Cerebellar cortex (tissue), 1 donor: ENCODE measurements at regions not wholly inside any gene's neighbourhood (a gene's known extent, or its start where the extent isn't known, plus 50 kb on each side); places are given as distances from the start of the nearest gene placed in this dataset.
A peak's percentile ranks its signal among the peaks of the same experiment; 100 is the strongest.
"Not testable (repeated sequence)": the region's sequence is repeated elsewhere in the genome, so short reads cannot be mapped to it uniquely, and the experiment has no call there.

Experiments used
- DNase-seq: peaks from one replicate; pipeline ENCODE4 v3.0.0-alpha.2; 2015; ENCODE audit warnings: low spot score

DNA sequence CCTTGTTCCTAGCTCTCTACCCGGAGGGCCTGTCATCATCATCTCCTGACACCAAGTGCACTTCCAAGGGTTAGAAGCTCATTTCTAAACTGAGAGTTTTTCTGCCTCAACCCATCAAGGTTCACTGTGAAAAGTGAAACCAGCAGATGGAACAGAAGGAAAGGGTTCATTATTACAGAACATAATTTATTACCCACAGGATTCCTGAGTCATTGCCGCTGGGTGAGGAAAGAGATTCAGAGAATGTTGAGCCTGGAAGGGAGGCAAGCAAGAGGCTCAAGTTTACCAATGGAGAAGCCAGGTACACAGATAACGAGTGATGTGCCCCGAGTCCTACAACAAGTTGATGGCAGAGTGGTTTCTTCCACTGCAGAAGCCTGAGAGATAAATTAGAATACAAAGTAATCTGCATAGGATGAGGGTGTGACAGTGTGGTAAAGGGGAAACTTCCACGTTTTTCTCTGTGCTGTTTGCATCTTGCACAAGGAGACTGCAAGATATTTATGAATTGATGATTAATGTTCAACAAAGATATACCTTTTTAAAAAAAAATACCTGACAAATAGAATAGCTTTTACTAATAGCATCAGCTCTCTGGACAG, 80.5 kb upstream of the SETMAR start:
- DNase-seq: no peak

DNA sequence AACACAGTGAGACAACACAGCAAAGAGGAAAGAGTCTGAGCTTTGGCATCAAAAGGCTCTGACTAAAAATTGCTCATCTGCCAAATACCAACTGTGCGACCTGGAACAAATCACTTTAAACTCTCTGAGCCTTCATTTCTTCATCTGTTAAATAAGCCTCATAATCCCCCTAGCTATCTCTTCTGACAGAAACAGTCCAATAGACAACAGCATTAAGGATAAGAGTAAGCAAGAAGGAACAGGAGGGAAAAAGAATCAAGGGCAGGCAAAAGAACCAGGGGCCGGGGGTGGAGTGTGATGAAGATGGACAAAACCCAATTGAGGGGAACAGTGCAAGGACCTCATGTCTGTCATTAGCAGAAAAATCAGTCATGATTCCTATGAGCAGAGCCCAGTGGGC, 79.4 kb upstream of the SETMAR start:
- peak; percentile 9 for DNase-seq

DNA sequence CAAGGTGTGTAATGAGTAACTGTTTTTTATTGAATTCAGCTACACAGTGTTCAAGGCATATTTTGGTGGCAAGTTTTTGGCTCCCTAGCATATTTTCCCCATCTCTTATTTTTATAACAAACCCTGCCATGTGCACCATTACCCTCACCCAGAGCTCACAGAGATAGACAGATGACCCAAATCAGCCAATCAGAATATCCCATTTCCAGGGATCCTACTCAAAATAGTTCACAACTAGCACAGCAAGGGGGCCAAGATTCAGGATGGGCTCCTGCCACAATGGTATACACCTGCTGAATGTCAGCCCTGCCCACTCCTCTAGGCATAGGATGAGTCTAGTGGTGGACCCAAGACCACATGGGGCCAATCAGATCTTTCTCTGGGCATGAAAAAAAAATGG, 78.8 kb upstream of the SETMAR start:
- no peak for DNase-seq

DNA sequence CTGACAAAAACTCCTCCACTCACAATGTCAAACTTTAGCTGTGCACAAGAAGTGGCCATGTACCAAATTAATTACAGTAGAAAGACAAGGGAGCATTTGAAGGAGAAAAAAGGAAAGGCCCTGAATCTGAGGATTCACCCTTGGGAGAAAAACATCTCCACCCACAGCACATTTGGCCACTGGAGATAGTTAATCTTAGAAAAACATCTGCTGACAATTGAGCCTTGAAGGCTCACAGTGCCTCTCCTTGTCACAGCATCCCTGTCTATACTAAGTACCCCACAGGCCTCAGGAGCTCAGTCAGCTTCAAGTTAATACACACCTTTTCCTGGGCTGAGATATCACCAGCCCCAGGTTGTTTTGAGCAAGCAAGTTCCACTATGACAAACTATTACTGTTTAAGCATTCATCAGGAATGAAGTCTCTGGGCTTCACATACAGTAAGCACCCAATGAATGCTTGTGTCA, 78.1 kb upstream of the SETMAR start:
- no peak for DNase-seq

DNA sequence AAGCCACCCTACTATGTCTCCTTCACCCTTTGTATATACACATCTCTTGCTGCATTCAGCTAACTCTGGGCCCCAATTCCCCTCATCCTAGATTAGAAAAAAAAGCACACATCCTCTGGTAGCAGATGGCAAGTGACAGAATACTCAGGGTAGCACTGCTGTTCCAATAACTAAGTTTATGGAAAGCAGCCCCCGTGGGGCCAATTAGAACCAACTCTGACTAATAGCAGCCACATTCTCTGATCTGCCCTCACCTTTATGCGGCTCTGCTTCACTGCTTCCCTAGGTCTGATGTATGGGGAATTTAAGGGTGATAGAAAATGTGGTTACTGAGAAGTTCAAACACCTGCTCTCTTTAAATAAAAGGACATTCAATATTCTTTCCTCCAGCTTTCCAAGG, 74.9 kb upstream of the SETMAR start:
- DNase-seq: no peak

DNA sequence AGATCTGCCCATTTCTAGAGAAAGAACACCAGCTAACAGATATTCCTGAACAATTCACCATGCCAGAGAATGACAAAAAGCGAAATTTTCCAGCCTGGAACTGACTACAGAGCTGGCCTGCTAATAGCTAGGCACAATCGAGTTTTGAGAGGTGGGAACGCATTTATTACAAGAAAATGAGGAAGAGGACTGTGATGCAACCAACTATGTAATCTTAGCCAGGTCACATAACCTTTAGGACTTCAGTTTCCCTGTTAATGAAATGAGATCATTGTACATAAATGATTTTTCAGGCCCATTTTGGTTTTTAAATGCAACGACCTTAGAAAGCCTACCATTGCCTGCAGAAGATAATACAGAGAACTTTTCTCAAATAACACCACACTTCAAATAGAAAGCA, 72.1 kb upstream of the SETMAR start:
- DNase-seq: no peak

DNA sequence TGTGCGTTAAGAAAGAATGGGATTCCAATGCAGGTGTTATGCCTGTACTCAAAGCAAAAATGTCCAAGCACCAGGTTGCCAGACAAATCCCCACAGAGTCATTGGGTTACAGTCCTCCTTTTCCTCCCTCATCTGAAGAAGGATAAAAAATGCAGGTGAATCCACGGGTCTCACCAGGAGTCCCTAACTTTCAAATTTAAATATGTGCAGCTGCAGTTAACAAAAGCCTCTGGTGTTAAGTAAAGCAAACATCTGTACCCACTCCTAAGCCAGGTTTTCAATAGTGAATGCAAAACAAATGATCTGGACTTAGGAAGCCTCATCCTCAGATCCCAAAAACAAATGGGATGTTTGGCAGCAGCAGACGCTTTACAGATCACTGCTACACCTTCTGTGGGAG, 70.4 kb upstream of the SETMAR start:
- DNase-seq: no peak

DNA sequence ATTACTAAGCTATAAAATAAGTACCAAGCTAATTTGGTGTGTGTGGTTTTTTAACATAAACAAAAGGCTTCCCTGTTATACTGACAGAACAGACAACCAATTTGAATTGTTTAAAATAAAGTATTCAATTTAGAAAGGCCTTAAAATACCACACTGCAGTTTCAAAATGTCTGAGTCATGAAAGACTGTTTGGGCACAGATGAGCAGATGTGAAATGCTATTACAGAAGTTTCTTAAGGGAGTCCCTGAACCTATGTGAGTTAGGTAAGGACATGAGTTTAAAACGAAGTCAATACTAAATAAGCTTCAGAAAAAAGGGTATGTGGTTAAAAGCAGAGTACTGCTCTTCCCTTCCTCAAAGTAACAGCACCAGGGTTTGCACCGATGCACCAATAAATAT, 69.7 kb upstream of the SETMAR start:
- DNase-seq: no peak

DNA sequence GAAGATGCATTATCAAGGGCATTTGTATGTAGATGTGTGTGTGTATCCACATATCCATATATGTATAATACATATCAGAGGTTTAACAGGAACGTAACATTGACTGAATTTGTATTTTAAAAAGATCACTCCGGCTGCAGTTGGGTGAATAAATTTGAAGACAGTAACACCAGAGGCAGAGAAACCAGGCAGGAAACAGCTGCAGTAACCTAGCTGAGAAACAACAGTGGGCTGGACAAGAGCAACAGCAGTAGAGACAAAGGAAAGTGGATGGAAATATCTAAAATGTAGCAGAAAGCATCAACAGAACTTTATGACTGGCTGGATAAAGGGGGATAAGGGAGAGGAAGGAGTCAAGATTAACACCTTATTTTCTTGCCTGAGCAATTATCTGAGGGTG, 68.3 kb upstream of the SETMAR start:
- no peak for DNase-seq

DNA sequence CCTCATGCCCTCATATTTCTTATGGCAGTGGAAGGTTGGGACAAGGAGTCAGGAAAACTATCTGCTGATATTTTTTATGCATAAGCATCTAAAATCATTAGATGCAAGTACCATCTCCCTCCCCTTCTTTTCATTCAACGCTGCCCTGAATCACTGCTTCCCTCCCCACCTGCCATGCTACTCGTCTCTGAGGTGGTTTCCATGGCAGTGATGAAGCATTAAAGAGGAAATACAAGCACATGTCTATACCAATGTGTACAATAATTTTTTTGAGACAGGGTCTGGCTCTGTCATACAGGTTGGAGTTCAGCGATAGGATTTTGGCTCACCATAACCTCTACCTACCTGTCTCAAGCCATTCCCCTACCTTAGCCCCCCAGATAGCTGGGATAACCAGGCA, 67.5 kb upstream of the SETMAR start:
- no peak for DNase-seq

DNA sequence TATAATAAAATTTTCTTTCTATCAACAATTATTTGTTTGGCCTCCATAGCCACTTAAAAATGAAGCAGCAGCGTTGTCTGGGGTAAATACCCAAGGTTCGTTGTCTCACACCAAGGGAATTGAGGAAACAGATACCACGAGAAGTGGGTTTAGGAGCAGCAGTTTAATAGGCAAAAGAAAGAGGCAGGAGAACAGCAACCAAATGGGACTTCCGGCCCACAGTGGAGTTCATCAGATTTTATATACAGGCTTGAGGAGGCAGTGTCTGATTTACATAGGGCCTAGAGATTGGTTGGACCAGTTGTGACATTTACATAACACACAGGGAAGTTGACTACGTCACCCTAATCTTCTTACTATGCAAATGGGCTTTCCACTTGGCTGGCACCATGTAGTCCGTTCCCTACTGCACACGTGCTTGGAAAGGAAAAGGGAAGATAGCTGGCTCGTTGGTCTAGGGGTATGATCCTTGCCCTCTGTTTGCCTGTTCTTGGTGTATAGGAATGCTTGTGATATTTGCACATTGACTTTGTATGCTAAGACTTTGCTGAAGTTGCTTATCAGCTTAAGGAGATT, 61.5 kb upstream of the SETMAR start:
- DNase-seq: no peak

DNA sequence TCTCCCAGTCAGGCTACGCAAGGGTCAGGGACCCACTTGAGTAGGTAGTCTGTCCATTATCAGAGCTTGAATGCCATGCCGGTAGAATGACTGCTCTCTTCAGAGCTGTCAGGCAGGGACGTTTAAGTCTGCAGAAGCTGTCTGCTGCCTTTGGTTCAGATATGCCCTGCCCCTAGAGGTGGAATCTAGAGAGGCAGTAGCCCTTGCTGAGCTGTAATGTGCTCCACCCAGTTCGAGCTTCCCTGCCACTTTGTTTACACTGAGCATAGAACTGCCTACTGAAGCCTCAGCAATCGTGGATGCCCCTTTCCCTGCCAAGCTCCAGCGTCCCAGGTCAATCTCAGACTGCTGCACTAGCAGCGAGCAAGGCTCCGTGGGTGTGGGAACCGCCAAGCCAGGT, 57.5 kb upstream of the SETMAR start:
- DNase-seq: no peak

DNA sequence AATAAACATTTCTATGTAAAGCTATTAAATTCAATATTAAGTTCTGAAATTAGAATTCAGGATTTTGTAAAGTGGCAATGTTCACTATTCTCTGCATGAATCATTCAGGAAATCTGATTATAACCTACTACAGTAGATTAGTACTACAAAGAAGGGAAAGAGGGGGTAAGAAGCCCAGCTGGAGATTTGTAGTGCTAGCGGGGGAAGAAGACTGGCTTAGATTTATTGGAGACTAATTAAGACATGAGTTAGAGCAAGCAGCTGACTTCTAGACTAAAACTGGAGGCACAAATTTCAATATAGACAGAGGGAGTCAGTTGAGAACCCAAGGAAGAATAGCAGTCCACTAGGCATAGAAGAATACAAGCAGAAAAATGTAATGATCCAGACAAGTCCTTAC, 55.8 kb upstream of the SETMAR start:
- DNase-seq: no peak

DNA sequence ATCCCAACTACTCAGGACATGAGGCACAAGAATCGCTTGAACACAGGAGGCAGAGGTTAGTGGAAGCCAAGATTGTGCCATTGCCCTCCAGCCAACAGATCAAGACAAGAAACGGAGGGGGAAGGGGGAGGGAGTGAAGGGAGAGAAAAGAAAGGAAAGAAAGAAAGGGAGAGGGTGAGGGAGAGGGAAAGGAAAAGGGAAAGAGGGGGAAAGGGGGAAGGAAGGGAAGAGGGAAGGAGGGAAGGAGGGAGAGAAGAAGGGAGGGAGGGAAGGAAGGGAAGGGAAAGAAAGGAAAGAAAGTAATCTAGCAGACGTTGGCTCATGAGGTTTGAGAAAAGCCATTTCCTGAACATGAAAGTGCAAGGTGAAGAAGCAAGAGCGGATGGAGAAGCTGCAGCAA, 53.1 kb upstream of the SETMAR start:
- no peak for DNase-seq

DNA sequence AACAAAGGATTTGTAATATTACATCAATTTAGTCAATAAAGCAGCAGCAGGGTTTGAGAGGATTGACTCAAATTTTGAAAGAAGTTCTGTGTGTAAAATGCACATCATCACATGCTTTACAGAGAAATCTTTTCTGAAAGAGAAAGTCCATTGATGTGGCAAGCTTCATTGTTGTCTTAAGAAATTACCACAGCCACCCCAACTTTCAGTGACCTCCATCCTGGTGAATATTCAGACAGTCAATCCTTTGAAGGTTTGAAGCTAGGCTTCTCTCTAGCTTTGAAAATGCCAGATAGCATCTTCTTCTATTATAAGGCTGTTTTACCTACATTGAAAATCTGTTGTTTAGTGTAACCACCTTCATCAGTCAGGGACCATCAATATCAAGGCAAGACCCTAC, 51.8 kb upstream of the SETMAR start:
- DNase-seq: no peak

DNA sequence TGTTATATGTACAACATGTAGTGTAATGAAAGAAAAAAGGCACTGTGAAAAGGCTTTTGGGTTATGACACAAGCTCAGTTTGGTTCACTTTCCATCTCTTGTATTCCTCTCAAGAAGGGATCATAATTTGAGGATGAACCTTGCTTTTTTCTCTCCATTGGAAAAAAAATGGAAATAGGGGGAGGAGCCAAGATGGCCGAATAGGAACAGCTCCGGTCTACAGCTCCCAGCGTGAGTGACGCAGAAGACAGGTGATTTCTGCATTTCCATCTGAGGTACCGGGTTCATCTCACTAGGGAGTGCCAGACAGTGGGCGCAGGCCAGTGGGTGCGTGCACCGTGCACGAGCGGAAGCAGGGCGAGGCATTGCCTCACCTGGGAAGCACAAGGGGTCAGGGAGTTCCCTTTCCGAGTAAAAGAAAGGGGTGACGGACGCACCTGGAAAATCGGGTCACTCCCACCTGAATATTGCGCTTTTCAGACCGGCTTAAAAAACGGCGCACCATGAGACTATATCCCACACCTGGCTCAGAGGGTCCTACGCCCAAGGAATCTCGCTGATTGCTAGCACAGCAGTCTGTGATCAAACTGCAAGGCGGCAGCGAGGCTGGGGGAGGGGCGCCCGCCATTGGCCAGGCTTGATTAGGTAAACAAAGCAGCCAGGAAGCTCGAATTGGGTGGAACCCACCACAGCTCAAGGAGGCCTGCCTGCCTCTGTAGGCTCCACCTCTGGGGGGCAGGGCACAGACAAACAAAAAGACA, 49.9 kb upstream of the SETMAR start:
- DNase-seq: not testable (repeated sequence)
